H9 (cell line): ENCODE measurements at regions not wholly inside any gene's neighbourhood (a gene's known extent, or its start where the extent isn't known, plus 50 kb on each side); places are given as distances from the start of the nearest gene placed in this dataset.

Experiments
- DNase-seq: peaks from one replicate; pipeline ENCODE4 v3.0.0-alpha.2; 2017
- H2AFZ ChIP-seq: one replicate; pipeline ENCODE4 v1.6.1; 2013; ENCODE audit warnings: mild to moderate bottlenecking, low read length, control low read depth, moderate library complexity
- H2AK5ac ChIP-seq: 2 replicates; pipeline ENCODE4 v1.6.1; 2013; ENCODE audit warnings: low read length, control low read depth, mixed read lengths; ENCODE audit not compliant: insufficient read length
- H2BK120ac ChIP-seq: one replicate; pipeline ENCODE4 v1.6.1; 2013; ENCODE audit warnings: low read depth, mild to moderate bottlenecking, low read length, control low read depth, inconsistent platforms; ENCODE audit not compliant: poor library complexity, severe bottlenecking
- H2BK12ac ChIP-seq: 2 replicates; pipeline ENCODE4 v1.6.1; 2013; ENCODE audit warnings: low read length, control low read depth, mixed read lengths, low read depth; ENCODE audit not compliant: insufficient read length
- H2BK15ac ChIP-seq: 2 replicates; pipeline ENCODE4 v1.6.1; 2013; ENCODE audit warnings: low read depth, low read length, control low read depth
- H2BK20ac ChIP-seq: one replicate; pipeline ENCODE4 v1.6.1; 2013; ENCODE audit warnings: low read depth, mild to moderate bottlenecking, low read length, control low read depth, inconsistent platforms; ENCODE audit not compliant: poor library complexity, severe bottlenecking
- H2BK5ac ChIP-seq: 2 replicates; pipeline ENCODE4 v1.6.1; 2013; ENCODE audit warnings: low read length, control low read depth, mixed read lengths; ENCODE audit not compliant: insufficient read length
- H3K14ac ChIP-seq: 2 replicates; pipeline ENCODE4 v1.6.1; 2013; ENCODE audit warnings: low read length, control low read depth; ENCODE audit not compliant: insufficient read depth
- H3K18ac ChIP-seq: 2 replicates; pipeline ENCODE4 v1.6.1; 2013; ENCODE audit warnings: low read depth, mild to moderate bottlenecking, mixed read lengths, low read length, control low read depth; ENCODE audit not compliant: insufficient read length
- H3K23ac ChIP-seq: 2 replicates; pipeline ENCODE4 v1.6.1; 2013; ENCODE audit warnings: low read length, control low read depth, mixed read lengths, low read depth; ENCODE audit not compliant: insufficient read length
- H3K23me2 ChIP-seq: 2 replicates; pipeline ENCODE4 v1.6.1; 2013; ENCODE audit warnings: low read depth, mild to moderate bottlenecking, mixed read lengths, low read length, control low read depth; ENCODE audit not compliant: insufficient read length, poor library complexity, severe bottlenecking
- H3K27ac ChIP-seq: 2 replicates; pipeline ENCODE4 v1.5.1; 2013; ENCODE audit warnings: low read length, control low read depth, mixed read lengths, low read depth; ENCODE audit not compliant: insufficient read length
- H3K27me3 ChIP-seq: 2 replicates; pipeline ENCODE4 v1.6.1; 2013; ENCODE audit warnings: low read length, control low read depth, inconsistent platforms; ENCODE audit not compliant: insufficient read depth
- H3K4ac ChIP-seq: 2 replicates; pipeline ENCODE4 v1.6.1; 2013; ENCODE audit warnings: low read depth, mild to moderate bottlenecking, control low read depth, inconsistent platforms, low read length, moderate library complexity
- H3K4me1 ChIP-seq: 2 replicates; pipeline ENCODE4 v1.6.1; 2013; ENCODE audit warnings: low read length, control low read depth, inconsistent platforms; ENCODE audit not compliant: insufficient read depth
- H3K4me2 ChIP-seq: 2 replicates; pipeline ENCODE4 v1.6.1; 2013; ENCODE audit warnings: low read length, control low read depth, mixed read lengths; ENCODE audit not compliant: insufficient read length, insufficient read depth
- H3K56ac ChIP-seq: 2 replicates; pipeline ENCODE4 v1.6.1; 2013; ENCODE audit warnings: low read depth, mild to moderate bottlenecking, mixed read lengths, low read length, control low read depth; ENCODE audit not compliant: insufficient read length
- H3K79me1 ChIP-seq: 2 replicates; pipeline ENCODE4 v1.6.1; 2013; ENCODE audit warnings: low read depth, mild to moderate bottlenecking, moderate library complexity, low read length, control low read depth, inconsistent platforms; ENCODE audit not compliant: insufficient read depth, poor library complexity, severe bottlenecking
- H3K79me2 ChIP-seq: 2 replicates; pipeline ENCODE4 v1.6.1; 2013; ENCODE audit warnings: low read length, control low read depth, inconsistent platforms; ENCODE audit not compliant: insufficient read depth
- H3K9ac ChIP-seq: 2 replicates; pipeline ENCODE4 v1.6.1; 2013; ENCODE audit warnings: low read length, control low read depth, mixed read lengths; ENCODE audit not compliant: insufficient read length; ENCODE audit errors: extremely low read depth
- H3K9me3 ChIP-seq: one replicate; pipeline ENCODE4 v1.6.1; 2013; ENCODE audit warnings: low read depth, low read length, inconsistent platforms; ENCODE audit not compliant: control insufficient read depth
- H3T11ph ChIP-seq: one replicate; pipeline ENCODE4 v1.6.1; 2013; ENCODE audit warnings: mild to moderate bottlenecking, low read length, control low read depth, inconsistent platforms
- H4K20me1 ChIP-seq: one replicate; pipeline ENCODE4 v1.6.1; 2013; ENCODE audit not compliant: control insufficient read depth, insufficient read length, insufficient read depth
- H4K5ac ChIP-seq: 2 replicates; pipeline ENCODE4 v1.6.1; 2013; ENCODE audit warnings: low read depth, mild to moderate bottlenecking, mixed read lengths, low read length, control low read depth; ENCODE audit not compliant: insufficient read length
- H4K8ac ChIP-seq: replicated peaks from 2 replicates; pipeline ENCODE4 v1.6.1; 2013; ENCODE audit warnings: low read length, control low read depth, mixed read lengths, low read depth; ENCODE audit not compliant: insufficient read length
- H4K91ac ChIP-seq: 2 replicates; pipeline ENCODE4 v1.6.1; 2013; ENCODE audit warnings: low read depth, mild to moderate bottlenecking, moderate library complexity, mixed read lengths, low read length, control low read depth; ENCODE audit not compliant: insufficient read length
- H3K27ac Mint-ChIP-seq, 3 experiments: 2 replicates in 2 of 3; 3 replicates in 1 of 3; pipeline ENCODE4 v1.8.0; 2020 to 2021; ENCODE audit warnings: mixed read lengths in 3 of 3, mild to moderate bottlenecking in 1 of 3, moderate library complexity in 1 of 3
- H3K27me3 Mint-ChIP-seq: 2 replicates; pipeline ENCODE4 v1.8.0; 2021; ENCODE audit warnings: low read depth, mild to moderate bottlenecking, moderate library complexity, mixed read lengths
- H3K36me3 Mint-ChIP-seq, 3 experiments: 2 replicates in 2 of 3; 3 replicates in 1 of 3; pipeline ENCODE4 v1.8.0; 2020 to 2021; ENCODE audit warnings: low read depth in 3 of 3, mixed read lengths in 3 of 3; ENCODE audit not compliant: insufficient read depth in 1 of 3
- H3K4me1 Mint-ChIP-seq, 2 experiments: 2 replicates each; pipeline ENCODE4 v1.8.0; 2020; ENCODE audit warnings: mixed read lengths in 2 of 2
- H3K4me3 Mint-ChIP-seq, 2 experiments: 2 replicates in 1 of 2; 3 replicates in 1 of 2; pipeline ENCODE4 v1.8.0; 2020 to 2021; ENCODE audit warnings: mild to moderate bottlenecking in 2 of 2, mixed read lengths in 2 of 2, moderate library complexity in 1 of 2
- H3K9me3 Mint-ChIP-seq, 2 experiments: 2 replicates in 1 of 2; 3 replicates in 1 of 2; pipeline ENCODE4 v1.8.0; 2020; ENCODE audit warnings: mild to moderate bottlenecking in 2 of 2, mixed read lengths in 2 of 2, moderate library complexity in 1 of 2
- CTCF ChIP-seq: fragments of 200-600 bp; sonication (generic); conservative IDR thresholded peaks from 3 replicates; pipeline ENCODE4 v1.8.0; 2021; ENCODE audit warnings: antibody characterized with exemption, mild to moderate bottlenecking
- WGBS: extraction: QIAGEN DNeasy Blood & Tissue Kit; methylation state at CpG from one replicate; pipeline ENCODE4 v1.1.7; 2013; ENCODE audit warnings: missing lambda C conversion rate, low lambda C conversion rate, mixed read lengths; ENCODE audit not compliant: insufficient read length; ENCODE audit errors: extremely low coverage; 5-methylcytosine and 5-hydroxymethylcytosine counted together

- no peak for TF ChIP-seq CTCF
- no peak for DNase-seq
- Histone ChIP-seq H3K4me2 (no peak overlapping the region), H3K4ac (no peak overlapping the region), H2AK5ac (no peak overlapping the region), H3K18ac (no peak overlapping the region), H3K27ac (no peak overlapping the region), H2BK12ac (no peak overlapping the region), H3K79me2 (no peaks in the 10 kb centered on the region), H2BK20ac (no peak overlapping the region), H2BK15ac (no peak overlapping the region), H2BK5ac (no peak overlapping the region), H4K91ac (no peak overlapping the region), H4K5ac (no peak overlapping the region), H3K27me3 (no peaks in the 10 kb centered on the region), H2AFZ (no peak overlapping the region), H3K14ac (no peak overlapping the region), H3K4me1 (peaks cover 8% of the 10 kb centered on the region), H3K23me2 (no peaks in the 10 kb centered on the region), H2BK120ac (no peak overlapping the region), H3T11ph (no peak overlapping the region), H3K9ac (no peak overlapping the region), H4K20me1 (no peaks in the 10 kb centered on the region), H3K56ac (no peak overlapping the region), H3K79me1 (no peaks in the 10 kb centered on the region), H4K8ac (no peak overlapping the region), H3K23ac (no peak overlapping the region), H3K9me3 (peaks cover 6% of the 10 kb centered on the region)
- H3K9me3 Mint-ChIP-seq: peaks cover 0 to 9% of the 10 kb centered on the region in 2 experiments; a peak in 4 of 5 replicates
- H3K27me3 Mint-ChIP-seq: no peaks in the 10 kb centered on the region
- H3K27ac Mint-ChIP-seq: peak overlapping the region; percentile 86 to 97 (median 88)
- no peak overlapping the region for H3K4me3 Mint-ChIP-seq
- peaks cover 52 to 54% of the 10 kb centered on the region in 2 experiments for H3K4me1 Mint-ChIP-seq
- H3K36me3 Mint-ChIP-seq: peaks cover 10 to 14% (median 12%) of the 10 kb centered on the region in 3 experiments; a peak in 6 of 7 replicates
- no CpG with 5 or more reads among the region's 2 CpGs for WGBS
Observed at GRCh38 chr4:130023088-130023487, 927.1 kb downstream of the C4orf33 start.
